ENCODE measurements at regions not wholly inside any gene's neighbourhood (a gene's known extent, or its start where the extent isn't known, plus 50 kb on each side); places are given as distances from the start of the nearest gene placed in this dataset.
"Not testable (repeated sequence)": the region's sequence is repeated elsewhere in the genome, so short reads cannot be mapped to it uniquely, and the experiment has no call there.

DNA sequence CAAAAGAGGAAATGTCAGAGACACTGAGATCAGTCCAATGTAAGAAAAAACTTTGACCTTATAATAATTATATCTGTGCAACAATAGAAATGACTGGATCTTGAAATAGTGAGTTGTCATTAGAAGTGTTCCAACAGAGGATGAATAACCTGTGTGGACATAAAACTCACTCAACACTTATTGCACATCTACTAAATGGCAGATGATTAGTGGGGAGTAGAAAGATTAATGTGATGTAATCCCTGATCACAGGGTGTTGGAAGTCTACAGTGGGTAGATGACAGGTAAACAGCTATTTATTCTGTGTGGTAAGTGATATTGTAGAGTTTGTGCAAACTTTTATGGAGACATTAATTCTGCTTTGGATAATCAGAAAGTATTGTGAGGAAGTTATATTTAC, 177.3 kb upstream of the HMHB1 start:
- DNase-seq (ENCODE audit: low spot score), result no peak

DNA sequence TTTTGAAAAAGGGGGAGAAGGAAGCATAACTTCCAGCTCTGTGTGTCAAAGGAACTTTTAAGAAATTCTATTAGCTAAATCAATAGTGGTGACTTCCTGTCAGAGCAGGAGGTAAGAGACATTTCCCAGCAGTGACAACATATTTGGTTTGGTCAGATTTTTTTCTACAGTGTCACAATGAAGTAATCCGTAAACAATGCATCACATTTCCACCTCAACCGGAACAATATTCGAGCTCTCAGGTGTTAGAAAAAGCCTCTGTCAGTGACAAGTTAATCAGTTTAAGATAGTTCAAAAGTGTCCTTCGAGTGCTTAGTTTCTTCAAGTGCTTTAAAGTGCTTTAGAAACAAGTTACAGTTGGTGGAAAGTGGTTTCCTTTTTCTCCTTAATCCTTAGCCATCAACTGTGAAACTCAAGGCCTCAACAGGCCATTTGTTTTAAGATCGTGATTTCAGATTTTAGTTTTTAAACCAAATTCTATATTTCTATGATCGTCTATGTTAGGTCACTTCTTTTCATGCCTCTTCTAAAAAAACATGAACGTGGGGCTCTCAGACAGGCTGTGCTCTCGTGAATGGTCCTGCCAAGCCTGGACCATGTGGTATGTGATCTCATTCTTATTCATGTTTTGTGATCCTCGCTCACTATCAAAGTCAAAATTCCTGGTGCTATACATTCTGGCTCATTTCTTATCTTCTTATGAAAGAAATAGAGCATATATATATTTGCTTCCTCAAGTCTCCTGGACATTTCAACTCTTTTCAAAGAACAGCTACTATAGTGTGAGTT, 181.9 kb upstream of the HMHB1 start:
- no peak for DNase-seq (ENCODE audit: low spot score)

DNA sequence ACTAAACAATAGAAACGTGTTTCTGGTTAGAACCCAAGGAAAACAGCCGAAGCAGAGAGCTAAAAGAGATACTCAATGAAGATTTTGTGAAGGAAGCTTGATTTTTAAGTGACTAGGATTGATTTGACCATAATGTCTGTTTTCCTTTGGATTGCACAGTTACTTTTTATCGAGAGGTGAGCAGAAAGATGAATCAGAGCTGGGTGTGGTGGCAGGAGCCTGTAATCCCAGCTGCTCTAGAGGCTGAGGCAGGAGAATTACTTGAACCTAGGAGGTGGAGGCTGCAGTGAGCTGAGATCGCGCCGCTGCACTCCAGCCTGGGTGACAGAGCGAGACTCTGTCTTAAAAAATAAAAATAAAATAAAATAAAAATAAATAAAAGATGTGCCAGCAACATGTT, 186.9 kb upstream of the HMHB1 start:
- not testable (repeated sequence) for DNase-seq (ENCODE audit: low spot score)

DNA sequence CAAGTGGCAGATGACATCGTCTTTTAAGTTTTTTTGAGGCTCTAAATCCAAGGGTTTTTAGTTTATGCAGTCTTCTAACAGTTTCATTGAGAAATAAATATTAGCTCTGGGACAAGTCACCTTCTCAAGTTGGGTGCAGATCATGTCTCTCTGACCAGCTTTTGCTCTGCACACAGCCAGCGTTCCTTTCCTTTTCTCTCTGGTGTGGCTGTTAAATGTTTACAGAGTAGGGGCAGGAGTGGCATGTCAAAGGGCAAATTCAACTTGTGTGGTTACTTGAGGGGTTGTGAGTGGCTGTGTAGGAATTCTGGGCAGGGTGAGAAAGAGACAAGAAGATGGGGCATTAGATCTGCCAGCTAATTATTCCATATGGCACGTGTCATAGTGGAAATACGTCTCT, 187.5 kb upstream of the HMHB1 start:
- DNase-seq (ENCODE audit: low spot score), result no peak

DNA sequence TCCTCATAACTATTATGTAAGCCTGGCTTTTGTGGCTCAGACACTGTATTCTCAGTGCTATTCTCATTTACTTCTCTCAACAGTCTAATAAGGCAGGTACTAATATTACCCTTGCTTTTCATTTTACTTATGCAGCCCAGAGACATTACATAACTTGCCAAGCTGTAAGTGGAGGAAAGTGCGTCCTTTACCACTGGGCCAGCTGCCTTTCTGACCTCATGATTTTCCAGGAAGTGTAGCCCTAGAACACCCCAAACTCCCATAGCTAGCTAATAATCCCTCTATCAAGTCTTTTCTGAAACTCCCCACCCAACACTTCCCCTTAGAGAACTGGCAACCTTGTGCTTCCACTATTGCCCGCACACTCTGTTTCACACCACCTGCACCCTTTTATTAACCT, 192.9 kb upstream of the HMHB1 start:
- DNase-seq (ENCODE audit: low spot score), result no peak

DNA sequence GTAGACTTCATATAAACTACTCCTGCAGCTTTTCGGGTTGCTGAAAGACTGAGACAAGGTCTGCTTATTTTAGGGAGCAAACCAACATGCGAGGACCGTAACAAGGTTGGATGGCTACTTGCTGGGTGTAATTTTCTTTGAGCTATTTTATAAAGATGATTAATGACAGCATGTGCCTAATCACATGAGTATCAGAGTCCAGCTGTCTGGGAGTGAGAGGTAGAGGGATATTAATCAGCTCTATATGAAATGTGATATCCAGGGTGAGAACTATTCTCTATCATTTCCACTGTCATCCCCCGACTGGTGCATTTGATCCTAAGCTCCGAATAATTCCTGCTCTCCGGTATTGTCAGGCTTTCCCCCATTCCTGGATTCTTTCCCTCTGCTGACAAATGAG, 193.8 kb upstream of the HMHB1 start:
- no peak for DNase-seq (ENCODE audit: low spot score)

DNA sequence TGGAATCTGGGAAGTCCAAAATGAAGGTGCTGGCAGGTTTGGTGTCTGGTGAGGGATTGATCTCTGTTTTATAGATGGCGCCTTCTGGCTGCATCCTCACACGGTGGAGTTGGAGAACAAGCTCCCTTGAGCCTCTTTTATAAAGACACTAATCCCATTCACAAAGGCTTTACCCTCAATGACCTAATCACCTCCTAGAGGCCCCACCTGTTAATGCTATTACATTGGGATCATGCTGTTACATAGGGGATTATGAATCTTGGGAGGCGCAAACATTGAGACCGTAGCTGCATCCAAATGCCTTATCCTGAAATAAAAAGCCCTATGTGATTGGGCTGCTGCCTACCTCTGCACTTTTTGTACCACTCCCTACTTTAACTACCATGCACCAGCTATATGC, 197.1 kb upstream of the HMHB1 start:
- DNase-seq (ENCODE audit: low spot score), result no peak

DNA sequence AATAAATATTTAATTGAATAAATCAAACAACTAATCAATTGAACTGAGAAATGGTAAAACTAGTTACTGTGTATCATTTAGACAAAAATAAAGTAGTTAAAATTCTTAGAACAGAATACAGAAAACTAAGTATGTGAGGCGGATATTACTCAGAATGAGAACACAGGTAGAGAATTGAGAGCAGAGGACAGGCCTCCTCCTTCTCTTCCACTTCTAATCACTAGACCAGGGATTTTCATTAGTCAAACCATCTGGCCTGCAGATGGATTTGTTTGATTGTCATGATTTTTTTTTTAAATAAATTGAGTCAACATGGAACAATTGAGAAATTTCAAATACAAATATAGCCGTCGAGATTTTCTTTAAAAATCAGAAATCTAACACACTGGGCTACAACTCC, 198.6 kb upstream of the HMHB1 start:
- DNase-seq (ENCODE audit: low spot score), result no peak

DNA sequence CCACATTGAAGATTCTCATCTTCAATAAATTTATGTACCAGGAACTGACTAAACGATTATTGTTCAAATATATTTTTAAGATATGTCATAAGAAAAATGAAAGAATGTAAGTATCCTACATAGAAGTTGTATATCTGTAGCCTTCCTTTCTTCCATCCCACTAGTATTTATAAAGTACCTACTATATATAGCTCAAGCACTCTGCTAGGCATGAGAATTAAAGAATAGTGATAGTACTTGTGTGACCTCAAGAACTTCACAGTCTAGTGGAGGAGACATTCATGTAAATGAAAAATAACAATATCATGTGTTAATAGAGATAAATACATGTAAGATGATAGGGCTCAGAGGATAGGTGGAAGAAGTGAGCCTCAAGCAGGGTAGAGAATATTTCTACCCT, 201.0 kb upstream of the HMHB1 start:
- no peak for DNase-seq (ENCODE audit: low spot score)

DNA sequence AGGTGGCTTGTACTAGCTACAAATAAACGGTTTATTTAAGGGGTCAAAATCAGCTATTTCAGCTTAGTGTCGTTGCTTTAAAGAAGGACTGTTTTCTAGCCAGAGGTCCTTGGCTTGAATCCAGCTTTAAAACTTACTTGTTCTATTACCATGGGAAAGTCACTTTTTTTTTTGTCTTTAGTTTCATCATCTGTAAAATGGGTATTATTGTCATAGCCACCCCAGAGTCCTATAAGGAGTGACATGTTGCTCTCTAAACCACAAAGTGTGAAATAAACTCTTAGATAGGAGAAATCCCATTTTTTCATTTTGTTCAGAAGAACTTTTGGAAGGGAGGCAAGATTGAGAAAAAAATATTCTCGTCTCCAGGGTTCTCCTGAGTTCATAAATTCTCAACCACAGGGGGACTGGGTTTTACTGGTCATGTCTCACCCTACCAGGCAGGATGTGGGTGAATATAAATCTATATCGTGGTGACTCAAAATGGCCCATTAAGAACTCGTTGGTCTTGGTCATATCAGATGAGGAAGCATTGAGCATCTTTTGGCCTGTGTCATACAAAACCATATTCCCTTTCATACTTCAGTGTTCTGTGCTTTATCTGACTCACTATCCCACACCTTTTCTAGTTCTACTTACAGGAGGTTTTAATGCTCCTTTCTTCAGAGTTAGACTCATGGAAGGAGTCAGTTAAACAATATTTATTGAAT, 202.7 kb upstream of the NR3C1 start:
- DNase-seq (ENCODE audit: low spot score), result no peak

DNA sequence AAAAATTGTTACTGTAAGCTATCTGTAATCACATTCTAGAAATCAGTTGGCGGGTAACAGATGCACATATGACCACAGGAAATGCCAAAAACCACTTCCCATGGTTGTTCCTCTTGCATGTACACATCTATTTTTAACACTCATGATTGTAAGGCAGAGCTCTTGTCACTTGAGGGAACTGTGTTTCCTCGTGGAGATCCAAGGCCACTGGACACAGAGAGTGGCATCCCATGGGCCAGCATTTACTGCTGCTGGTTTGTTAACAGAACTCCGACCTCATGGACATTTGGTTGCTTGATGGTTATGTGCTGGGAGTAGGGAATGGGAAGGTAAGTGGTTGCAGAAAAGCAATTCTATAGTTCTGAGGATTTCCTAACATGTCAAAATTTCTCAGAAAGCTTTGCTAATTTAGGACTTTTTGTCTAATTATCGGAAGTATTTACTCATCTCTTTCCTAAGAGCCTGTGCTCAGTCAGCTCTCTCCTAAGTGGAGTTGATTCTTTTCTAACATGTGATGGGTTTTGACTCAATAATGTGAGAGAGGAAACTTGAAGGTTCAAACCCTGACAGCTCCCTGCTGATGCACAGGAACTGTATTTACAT, 202.0 kb upstream of the NR3C1 start:
- DNase-seq (ENCODE audit: low spot score), result no peak

DNA sequence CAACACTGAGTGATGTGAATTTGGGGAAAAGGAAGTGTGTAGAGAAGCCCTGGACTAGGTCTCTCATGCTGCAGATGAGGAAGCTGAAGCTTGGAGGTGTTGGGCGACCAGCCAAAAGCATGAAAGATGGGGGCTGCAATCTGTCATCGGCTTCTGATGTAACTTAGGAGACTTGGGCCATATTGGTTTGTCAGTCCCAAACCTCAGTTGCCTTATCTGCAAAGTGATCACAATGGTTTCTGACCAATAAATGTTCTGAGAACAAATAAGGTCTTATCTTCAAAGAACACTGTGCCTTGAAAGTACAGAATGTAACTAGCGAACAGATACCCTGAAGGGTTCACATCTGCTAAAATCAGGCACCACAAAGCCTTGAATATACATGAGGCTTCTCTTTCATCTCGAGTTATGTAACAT, 198.4 kb upstream of the NR3C1 start:
- no peak for DNase-seq (ENCODE audit: low spot score)

DNA sequence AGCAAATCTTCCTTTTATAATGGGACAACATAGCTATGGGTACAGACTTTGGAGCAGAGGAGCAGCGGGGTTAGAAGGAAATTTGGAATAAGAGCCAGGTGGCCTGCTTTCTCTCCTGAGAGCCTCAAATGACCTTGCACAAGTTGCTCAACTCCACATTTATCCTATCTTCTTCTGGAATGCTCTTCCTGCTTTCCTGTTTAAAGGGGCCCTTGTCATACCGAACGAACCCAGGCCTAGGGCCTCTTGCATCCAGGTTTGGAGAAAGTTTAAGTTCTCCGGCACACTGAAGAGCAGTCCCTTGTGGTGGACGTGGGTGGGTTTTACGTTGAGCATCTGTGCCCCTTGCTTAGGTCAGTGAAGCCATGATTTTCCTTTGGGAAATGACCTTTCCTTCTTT, 197.9 kb upstream of the NR3C1 start:
- DNase-seq (ENCODE audit: low spot score), result no peak

DNA sequence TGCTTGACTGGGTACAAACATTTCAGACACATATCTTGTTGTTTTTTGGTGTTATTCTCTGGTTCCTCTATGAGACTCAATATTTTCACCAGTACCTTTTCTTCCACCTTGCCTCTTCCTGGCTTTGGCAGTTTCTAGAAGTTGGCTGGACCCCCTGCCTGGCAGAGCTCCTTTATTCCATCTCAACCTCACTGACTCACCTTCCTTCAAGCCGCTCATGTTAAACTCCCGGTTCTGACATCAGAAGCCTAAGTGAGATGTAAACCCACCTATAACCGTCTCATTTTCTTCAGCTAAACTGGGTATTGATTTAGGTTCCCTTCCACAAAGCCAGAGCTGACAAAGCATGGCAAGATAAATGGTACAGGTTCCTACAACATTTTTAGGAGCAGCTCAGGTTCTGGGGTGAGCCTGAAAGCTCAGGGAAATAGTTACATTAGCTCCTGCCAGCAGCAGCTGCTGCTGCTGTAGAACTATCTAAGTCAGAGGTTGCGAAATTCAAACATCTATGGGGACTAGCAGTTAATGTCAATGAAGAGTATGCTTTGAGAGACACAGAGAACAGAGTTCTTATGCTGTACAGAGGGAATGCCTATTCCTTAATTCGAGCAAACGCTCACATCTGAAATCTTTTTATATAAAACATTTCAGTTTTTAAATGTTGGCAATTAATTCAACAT, 197.1 kb upstream of the NR3C1 start:
- no peak for DNase-seq (ENCODE audit: low spot score)

DNA sequence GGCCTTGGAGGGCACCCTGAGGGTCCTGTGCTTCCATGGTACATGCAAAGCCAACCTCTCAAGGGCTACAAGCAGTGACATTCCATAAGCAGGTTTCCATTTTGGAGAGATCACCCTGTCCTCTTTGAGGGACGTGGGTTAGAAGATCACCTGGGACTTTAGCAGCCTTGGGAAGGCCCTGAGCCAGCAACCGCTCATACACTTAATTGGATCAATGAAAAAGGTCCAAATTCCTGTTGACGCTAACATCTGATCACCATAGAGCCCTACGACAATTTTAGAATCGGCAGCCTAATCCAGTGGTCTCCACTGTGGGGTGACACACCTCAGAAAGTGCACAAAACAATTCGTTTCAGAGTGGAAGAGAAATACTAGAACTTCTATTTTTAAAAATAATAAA, 196.0 kb upstream of the NR3C1 start:
- DNase-seq (ENCODE audit: low spot score), result no peak

DNA sequence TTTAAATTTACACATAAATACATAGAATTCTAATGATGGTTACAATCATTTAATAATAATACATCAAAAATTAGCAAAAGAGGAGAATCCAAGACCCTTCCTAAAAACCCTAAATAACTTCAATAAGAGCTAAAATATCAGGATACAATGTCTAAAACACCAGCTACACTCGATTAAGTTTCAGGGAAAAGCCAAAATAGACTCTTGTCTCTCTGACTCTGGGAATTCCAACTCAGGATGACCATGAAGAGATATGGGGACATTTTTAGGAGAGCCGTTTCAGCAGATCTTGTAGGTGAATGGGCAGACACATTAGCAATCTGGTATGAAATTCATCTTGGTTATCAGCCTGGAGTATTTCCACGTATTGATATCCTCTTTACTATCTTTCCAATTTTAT, 193.3 kb upstream of the NR3C1 start:
- no peak for DNase-seq (ENCODE audit: low spot score)

DNA sequence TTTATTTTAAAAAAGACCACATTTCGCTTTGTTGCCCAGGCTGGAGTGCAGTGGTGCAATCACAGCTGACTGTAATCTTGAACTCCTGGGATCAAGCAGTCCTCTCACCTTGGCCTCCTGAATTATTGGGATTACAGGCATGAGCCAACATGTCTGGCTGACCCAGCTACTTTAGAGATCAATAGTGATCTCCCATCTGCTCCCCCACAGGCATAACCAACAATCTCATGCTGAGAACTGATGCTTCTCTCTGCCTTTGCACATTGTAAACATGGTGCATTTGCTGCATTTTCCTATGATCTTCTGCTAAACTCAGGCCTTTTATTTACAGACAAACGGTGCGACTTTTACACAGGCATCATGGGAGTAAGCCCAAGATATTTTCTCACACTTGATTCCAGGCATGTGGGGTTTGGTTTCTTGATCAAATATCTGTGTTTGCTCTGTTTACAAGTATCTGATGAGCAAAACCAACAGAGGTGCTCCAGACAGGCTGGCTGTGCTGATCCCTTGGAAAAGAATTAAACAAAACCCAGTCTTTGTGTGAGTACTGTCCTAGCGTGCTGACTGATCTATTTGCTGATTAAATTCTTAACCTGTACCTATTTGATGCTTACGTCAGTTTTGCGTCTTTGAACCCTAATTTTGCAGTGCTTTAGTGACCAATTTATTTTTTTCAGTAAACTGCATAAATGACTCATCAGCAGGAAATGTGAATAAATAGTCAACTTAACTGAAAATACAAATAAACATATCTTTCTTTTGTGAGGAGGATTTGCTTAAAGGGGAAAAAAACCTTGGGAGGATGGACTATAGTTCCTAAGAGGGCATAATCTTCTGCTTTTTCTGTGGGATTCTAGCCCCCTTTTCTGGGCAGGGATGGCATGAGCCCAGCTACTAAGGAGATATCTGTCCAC, 191.7 kb upstream of the NR3C1 start:
- no peak for DNase-seq (ENCODE audit: low spot score)

DNA sequence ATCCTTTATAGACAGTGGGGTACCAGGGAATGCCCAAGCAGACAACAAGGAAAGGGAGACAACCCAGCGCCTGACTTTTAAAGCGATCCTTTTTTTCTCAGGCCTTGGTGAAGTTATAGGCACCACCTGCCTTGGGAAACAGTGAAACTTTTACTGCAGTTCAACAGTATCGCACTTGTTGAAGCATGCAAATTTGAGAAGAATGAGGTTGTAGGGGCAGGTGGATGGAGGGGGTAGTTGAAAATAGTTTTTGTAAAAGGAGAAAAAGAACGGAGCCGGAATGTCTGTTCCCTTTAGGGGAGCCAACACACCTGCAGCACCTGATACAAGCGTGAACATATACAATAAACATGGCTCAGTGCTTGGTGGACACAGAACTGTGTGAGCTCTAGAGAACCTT, 190.2 kb upstream of the NR3C1 start:
- no peak for DNase-seq (ENCODE audit: low spot score)

DNA sequence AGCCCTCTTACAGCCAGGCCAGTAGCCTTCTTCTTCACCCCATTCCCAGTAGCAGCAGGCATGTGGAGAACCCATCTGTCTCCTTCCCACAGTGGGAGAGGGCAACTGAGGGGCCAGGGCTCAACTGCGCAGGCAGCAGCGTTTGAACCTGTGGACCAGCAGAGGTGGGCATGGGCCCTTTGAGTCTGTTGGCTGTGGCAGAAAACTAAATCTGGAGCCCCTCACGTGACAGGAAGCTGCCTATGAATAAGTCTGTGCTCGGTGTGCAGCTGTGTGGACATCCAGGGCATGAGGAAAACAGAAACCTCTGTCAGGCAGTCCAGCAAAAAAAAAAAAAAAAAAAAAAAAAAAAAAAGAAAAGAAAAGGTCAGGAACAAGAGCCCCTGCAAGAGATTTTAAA, 189.2 kb upstream of the NR3C1 start:
- DNase-seq (ENCODE audit: low spot score), result peak; percentile 18

DNA sequence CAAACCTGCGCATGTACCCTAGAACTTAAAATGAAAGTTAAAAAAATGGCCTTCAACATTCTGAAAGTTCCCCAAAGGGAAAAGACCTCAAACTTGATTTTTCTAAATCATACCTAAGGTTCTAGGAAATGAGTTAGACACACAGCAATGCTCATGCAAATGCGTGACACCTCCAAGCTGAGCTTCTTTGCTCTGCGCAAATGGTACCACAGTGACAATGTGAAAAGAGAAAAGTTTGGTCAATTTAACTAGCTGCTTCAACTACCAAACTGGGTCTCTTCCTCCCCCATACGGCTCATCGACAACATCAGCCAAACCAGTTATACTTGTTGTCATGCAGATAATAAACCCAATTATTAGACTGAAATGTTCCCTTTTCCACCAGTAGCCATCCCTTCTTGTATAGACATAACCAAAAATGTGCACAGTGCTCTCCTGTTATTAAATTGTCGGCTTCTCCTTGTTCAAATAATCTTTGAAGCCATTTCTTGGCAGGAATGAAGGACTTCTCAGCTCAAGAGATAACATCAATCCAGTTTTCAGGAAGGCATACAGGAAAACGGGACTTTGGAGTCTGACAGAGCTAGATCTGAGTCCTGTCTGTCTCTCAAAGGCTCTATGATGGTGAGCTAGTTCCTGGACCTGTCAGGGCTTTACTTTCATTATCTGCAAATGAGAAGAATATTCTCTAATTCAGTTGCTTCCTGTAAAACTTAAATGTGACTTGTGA, 185.6 kb upstream of the NR3C1 start:
- DNase-seq (ENCODE audit: low spot score), result no peak

DNA sequence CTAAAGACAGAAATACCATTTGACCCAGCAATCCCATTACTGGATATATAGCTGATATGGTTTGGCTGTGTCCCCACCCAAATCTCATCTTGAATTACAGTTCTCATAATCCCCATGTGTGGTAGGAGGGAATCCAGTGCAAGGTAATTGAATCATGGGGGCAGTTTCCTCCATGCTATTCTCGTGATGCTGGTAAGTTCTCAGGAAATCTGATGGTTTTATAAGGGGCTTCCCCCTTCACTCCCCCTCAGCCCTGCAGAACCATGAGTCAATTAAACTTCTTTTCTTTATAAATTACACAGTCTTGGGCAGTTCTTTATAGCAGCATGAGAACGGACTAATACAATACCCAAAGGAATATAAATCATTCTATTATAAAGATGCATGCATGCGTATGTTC, 184.6 kb upstream of the NR3C1 start:
- not testable (repeated sequence) for DNase-seq (ENCODE audit: low spot score)

Measured in cerebellar cortex (tissue), 1 donor.